A673 (cell line): ENCODE measurements at regions not wholly inside any gene's neighbourhood (a gene's known extent, or its start where the extent isn't known, plus 50 kb on each side); places are given as distances from the start of the nearest gene placed in this dataset.

Experiments
- CTCF ChIP-seq: fragments of 300-800, 200-600 bp; sonication (generic); conservative IDR thresholded peaks from 2 replicates; pipeline ENCODE4 v1.5.1; 2017; ENCODE audit warnings: low read depth, mild to moderate bottlenecking, antibody characterized with exemption, low read length, moderate library complexity, mixed read lengths
- EZH2 ChIP-seq: fragments of 200-600 bp; sonication (generic); IDR thresholded peaks from 2 replicates; pipeline ENCODE4 v1.6.1; 2017; ENCODE audit warnings: borderline replicate concordance, low read depth, mild to moderate bottlenecking, mixed read lengths, antibody characterized with exemption, low read length; ENCODE audit not compliant: poor library complexity, severe bottlenecking

- TF ChIP-seq CTCF (no peak), EZH2 (no peak)
These were observed 108.4 kb upstream of the ZC3H12C start for GRCh38 chr11:109984634-109985289.
